ENCODE measurements at regions not wholly inside any gene's neighbourhood (a gene's known extent, or its start where the extent isn't known, plus 50 kb on each side); places are given as distances from the start of the nearest gene placed in this dataset.

DNA sequence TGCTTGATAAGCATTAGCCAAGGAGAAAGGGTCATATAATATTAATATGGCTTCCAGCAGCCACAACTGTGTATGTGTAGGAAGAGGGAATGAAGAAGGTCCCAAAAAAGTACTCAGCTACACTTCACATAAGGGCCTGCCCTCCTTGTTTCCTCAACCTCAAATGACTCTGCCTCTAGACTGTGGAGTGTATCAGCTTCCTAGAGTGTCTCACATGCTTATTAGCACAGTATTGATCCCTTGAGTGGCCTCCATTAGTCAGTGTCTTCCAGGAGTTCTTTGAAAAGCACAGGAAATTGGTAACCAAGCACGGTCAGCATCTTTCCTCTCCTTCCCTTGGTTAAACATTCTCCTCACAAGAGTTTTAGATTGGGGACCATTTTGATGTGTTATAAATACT, 190.4 kb upstream of the ATP10B start:
- TF ChIP-seq CTCF (IDR thresholded peaks at IDR 0.05; ENCODE audit: poor library complexity) (no peak), EZH2 (IDR thresholded peaks at IDR 0.05; ENCODE audit: borderline replicate concordance) (no peak), EZH2phosphoT487 (IDR thresholded peaks at IDR 0.05; ENCODE audit: low read depth, severe bottlenecking, unreplicated experiment) (no peak)
- DNase-seq (ENCODE audit: low spot score): no peak
- WGBS (ENCODE audit: low lambda C conversion rate, missing lambda C conversion rate): 66% methylated on average over 1 of the region's 1 CpG
- no peak overlapping the region for H3K4me3 ChIP-seq
- H3K36me3 ChIP-seq (replicated peaks; ENCODE audit: insufficient read depth, low read depth): no peaks in the 10 kb centered on the region
- H2AFZ ChIP-seq: no peak overlapping the region
- no peaks in the 10 kb centered on the region for H3K9me2 ChIP-seq (replicated peaks; ENCODE audit: insufficient read depth)
- no peaks in the 10 kb centered on the region for H3K79me2 ChIP-seq
- H3K27me3 ChIP-seq: no peaks in the 10 kb centered on the region
- H3K4me1 ChIP-seq (ENCODE audit: insufficient read depth): no peaks in the 10 kb centered on the region
- H3K27ac ChIP-seq: peak overlapping the region; percentile 3
- no peaks in the 10 kb centered on the region for H4K20me1 ChIP-seq (ENCODE audit: insufficient read depth, poor library complexity, severe bottlenecking)
- no peaks in the 10 kb centered on the region for H3K9me3 ChIP-seq (ENCODE audit: low read depth)
- no peak overlapping the region for H3K4me2 ChIP-seq

DNA sequence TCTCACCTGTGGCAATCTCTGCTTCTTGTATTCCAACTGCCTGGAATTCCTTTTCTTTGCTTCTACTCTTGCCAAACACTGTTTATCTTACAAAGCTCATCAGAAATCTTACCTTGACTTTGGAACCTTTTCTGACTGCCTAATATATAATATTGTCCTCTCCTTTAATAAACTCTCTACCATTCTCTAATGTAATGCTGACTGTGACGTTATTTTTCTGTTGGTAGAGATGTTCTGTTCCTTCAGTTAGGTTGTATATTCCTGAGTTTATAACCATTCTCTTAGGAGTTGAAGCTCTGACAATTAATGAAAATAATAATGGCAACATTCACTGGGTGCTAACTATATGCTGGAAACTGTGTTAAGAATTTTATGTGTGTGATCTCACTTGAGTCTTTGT, 188.8 kb upstream of the ATP10B start:
- Histone ChIP-seq H3K79me2 (no peaks in the 10 kb centered on the region), H3K27me3 (no peaks in the 10 kb centered on the region), H2AFZ (no peak overlapping the region), H3K9me2 (replicated peaks; ENCODE audit: insufficient read depth) (no peaks in the 10 kb centered on the region), H3K4me2 (no peak overlapping the region), H3K4me3 (no peak overlapping the region), H3K4me1 (ENCODE audit: insufficient read depth) (no peaks in the 10 kb centered on the region), H3K36me3 (replicated peaks; ENCODE audit: insufficient read depth, low read depth) (no peaks in the 10 kb centered on the region), H3K27ac (no peak overlapping the region), H4K20me1 (ENCODE audit: insufficient read depth, poor library complexity, severe bottlenecking) (no peaks in the 10 kb centered on the region), H3K9me3 (ENCODE audit: low read depth) (no peaks in the 10 kb centered on the region)
- DNase-seq (ENCODE audit: low spot score): no peak
- 73% methylated on average over 1 of the region's 1 CpG for WGBS (ENCODE audit: low lambda C conversion rate, missing lambda C conversion rate)
- TF ChIP-seq EZH2 (IDR thresholded peaks at IDR 0.05; ENCODE audit: borderline replicate concordance) (no peak), EZH2phosphoT487 (IDR thresholded peaks at IDR 0.05; ENCODE audit: low read depth, severe bottlenecking, unreplicated experiment) (no peak), CTCF (IDR thresholded peaks at IDR 0.05; ENCODE audit: poor library complexity) (no peak)

DNA sequence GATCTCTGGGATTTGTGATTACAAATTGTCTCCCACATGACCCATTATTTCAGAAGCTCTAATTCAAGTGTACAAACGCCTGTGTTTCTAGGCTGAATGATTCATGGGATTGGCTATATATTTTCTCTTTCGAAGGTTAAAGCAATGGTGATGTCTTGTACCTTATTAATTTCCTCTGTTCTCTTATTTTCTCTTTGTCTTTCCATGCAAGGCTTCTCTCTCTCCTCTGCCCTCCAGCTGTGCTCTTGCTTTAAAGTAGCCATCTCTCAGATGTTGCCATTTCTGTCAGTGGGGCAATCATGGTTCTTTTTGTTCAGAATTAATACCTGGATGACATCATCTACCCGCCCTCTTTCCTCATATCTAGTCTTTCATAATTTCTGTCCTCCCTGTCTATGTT, 184.3 kb upstream of the ATP10B start:
- H3K9me2 ChIP-seq (replicated peaks; ENCODE audit: insufficient read depth): no peaks in the 10 kb centered on the region
- no peak overlapping the region for H3K4me3 ChIP-seq
- no peaks in the 10 kb centered on the region for H4K20me1 ChIP-seq (ENCODE audit: insufficient read depth, poor library complexity, severe bottlenecking)
- no peaks in the 10 kb centered on the region for H3K36me3 ChIP-seq (replicated peaks; ENCODE audit: insufficient read depth, low read depth)
- H3K9me3 ChIP-seq (ENCODE audit: low read depth): no peaks in the 10 kb centered on the region
- no peak overlapping the region for H3K4me2 ChIP-seq
- no peak overlapping the region for H2AFZ ChIP-seq
- WGBS (ENCODE audit: low lambda C conversion rate, missing lambda C conversion rate): 90% methylated on average over 3 of the region's 3 CpGs
- H3K27ac ChIP-seq: no peak overlapping the region
- no peaks in the 10 kb centered on the region for H3K4me1 ChIP-seq (ENCODE audit: insufficient read depth)
- no peak for TF ChIP-seq CTCF (IDR thresholded peaks at IDR 0.05; ENCODE audit: poor library complexity)
- TF ChIP-seq EZH2 (IDR thresholded peaks at IDR 0.05; ENCODE audit: borderline replicate concordance): no peak
- no peaks in the 10 kb centered on the region for H3K79me2 ChIP-seq
- no peak for DNase-seq (ENCODE audit: low spot score)
- no peaks in the 10 kb centered on the region for H3K27me3 ChIP-seq

- H2AFZ ChIP-seq: no peak overlapping the region
- no peaks in the 10 kb centered on the region for H3K9me3 ChIP-seq (ENCODE audit: low read depth)
- H3K27me3 ChIP-seq: no peaks in the 10 kb centered on the region
- WGBS (ENCODE audit: low lambda C conversion rate, missing lambda C conversion rate): 78% methylated on average over 1 of the region's 1 CpG
- no peak overlapping the region for H3K4me3 ChIP-seq
- H3K4me2 ChIP-seq: no peak overlapping the region
- no peaks in the 10 kb centered on the region for H3K9me2 ChIP-seq (replicated peaks; ENCODE audit: insufficient read depth)
- DNase-seq (ENCODE audit: low spot score): no peak
- no peaks in the 10 kb centered on the region for H4K20me1 ChIP-seq (ENCODE audit: insufficient read depth, poor library complexity, severe bottlenecking)
- no peaks in the 10 kb centered on the region for H3K79me2 ChIP-seq
- H3K4me1 ChIP-seq (ENCODE audit: insufficient read depth): no peaks in the 10 kb centered on the region
- no peaks in the 10 kb centered on the region for H3K36me3 ChIP-seq (replicated peaks; ENCODE audit: insufficient read depth, low read depth)
- TF ChIP-seq CTCF (IDR thresholded peaks at IDR 0.05; ENCODE audit: poor library complexity): no peak
- no peak for TF ChIP-seq EZH2 (IDR thresholded peaks at IDR 0.05; ENCODE audit: borderline replicate concordance)
- no peak for TF ChIP-seq EZH2phosphoT487 (IDR thresholded peaks at IDR 0.05; ENCODE audit: low read depth, severe bottlenecking, unreplicated experiment)
- H3K27ac ChIP-seq: no peak overlapping the region
These were observed 182.4 kb upstream of the ATP10B start for GRCh38 chr5:161034451-161034850.
